ENCODE measurements at regions not wholly inside any gene's neighbourhood (a gene's known extent, or its start where the extent isn't known, plus 50 kb on each side); places are given as distances from the start of the nearest gene placed in this dataset.

- TF ChIP-seq EZH2 (IDR thresholded peaks at IDR 0.05) (no peak), POLR2AphosphoS5 (IDR thresholded peaks at IDR 0.05; ENCODE audit: borderline replicate concordance, low read depth, low read length) (no peak)
Measured at GRCh38 chr3:94220426-94220825, 157.6 kb downstream of the NSUN3 start.

Measured in SK-N-MC (cell line).